KG1 (cell line): ENCODE measurements at regions not wholly inside any gene's neighbourhood (a gene's known extent, or its start where the extent isn't known, plus 50 kb on each side); places are given as distances from the start of the nearest gene placed in this dataset.
"Not testable (repeated sequence)": the region's sequence is repeated elsewhere in the genome, so short reads cannot be mapped to it uniquely, and the experiment has no call there.

ENCODE experiments used
- DNase-seq: peaks from one replicate; lab custom pipeline; 2025; lab: John Stamatoyannopoulos, UW

DNA sequence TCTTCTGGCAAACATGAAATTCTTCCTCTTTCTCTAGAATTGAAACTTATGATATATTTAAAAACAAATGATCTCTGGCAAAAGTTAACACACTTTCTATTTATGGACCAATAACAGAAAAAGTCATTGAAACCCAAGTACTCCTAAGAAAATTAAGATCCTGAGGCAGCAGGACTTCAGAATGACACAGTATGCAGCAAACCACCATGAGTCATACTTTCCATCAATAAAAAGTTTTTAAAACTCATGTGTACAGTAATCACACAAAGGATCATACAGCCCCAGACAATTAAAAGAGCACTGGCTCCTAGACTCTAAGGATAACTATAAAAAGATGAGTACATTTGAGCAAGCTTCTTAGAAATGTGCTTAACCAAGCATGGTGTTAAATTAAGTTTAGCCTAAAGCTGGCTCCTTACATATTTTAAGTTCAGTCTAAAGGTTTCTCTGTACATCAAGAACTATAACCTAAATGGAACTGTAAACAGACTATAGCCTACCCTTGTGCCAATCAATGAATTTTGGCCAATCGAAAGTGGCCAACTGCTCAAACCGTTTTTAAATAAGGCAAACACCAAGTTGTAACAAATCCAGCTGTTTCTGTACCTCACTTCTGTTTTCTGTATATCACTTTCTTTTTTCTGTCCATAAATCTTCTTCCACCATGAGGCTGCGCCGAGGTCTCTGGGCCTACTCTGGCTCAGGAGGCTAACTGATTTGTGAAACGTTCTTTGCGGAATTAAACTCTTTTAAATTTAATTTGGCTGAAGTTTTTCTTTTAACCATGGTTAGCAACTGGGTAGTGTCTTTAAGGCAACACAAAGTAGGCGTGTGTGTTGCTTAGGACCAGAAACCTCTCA, 232.1 kb upstream of the PIK3R1 start:
- no peak for DNase-seq

DNA sequence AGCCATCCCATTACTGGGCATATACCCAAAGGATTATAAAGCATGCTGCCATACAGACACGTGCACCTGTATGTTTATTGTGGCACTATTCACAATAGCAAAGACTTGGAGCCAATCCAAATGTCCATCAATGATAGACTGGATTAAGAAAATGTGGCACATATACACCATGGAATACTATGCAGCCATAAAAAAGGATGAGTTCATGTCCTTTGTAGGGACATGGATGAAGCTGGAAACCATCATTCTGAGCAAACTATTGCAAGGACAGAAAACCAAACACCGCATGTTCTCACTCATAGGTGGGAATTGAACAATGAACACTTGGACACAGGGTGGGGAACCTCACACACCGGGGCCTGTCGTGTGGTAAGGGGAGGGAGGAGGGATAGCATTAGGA, 233.4 kb upstream of the PIK3R1 start:
- DNase-seq: not testable (repeated sequence)

DNA sequence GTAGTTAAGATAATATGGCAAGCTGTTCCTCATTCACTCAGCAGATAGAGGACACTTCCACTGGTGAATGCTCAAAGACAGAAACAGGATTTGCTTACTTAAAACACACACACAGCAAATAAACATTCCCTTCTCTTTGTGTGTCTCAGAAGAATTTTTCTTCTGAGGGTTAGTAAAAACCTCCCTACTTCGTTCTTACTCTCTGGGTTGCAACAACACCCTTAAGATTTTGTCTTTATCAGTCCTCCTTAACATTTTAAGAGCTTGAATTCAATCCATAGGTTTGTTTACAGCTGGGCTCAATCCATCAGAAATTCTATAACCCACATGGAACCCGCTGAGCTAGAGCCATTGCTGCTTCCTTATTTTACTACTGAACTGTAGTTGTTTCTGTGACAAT, 237.4 kb upstream of the PIK3R1 start:
- DNase-seq: no peak

DNA sequence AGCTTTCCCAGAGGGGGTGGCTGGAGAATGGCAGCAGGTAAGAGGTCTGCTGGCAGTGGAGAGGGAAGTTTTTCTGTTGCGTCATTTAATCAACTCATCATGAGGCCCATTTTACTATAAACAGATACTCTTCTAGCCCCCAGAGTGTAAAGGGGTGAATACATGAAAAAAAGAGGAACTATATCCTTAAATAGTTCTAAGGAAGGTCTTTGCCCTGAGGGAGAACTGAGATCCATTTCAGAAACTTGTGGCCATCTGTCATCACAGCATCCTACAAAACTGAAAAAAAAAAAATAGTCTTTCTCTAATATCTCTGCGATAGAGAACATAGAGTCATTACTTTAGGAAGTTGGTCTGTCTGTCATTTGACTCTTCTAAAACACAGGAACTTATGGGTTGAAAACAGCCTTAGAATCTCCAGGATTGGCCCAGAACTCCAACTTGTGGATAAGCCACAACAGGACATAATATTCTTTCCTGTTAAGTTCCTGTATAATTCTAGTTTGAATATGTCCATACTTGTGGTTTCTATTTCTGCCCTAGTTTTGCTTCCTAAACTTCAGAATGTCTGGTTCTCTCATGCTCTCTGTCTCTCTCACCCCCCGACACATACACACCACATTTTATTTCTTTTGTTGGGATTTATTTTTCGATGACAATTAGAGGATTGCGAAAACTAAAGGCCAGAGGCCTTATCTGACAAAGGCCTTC, 238.5 kb upstream of the PIK3R1 start:
- DNase-seq: no peak

DNA sequence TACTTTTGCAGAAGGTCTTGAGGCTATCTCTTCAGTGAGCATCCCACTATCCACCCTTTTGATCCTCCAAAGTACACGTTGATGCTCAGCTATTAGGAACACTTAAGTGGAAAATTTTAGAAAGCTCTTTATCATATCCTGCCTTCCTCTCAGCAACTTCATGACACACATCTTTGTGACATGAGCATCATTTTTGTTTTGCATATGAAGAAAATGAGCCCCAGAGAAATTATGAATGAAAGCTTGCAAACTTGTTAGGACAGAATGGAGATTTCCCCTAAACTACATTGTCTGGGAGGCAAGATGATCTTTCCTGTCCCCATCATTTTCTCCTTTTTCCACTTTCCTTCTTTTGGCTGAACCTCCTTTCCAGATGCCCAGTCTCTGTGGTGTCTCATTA, 239.4 kb upstream of the PIK3R1 start:
- DNase-seq: no peak

DNA sequence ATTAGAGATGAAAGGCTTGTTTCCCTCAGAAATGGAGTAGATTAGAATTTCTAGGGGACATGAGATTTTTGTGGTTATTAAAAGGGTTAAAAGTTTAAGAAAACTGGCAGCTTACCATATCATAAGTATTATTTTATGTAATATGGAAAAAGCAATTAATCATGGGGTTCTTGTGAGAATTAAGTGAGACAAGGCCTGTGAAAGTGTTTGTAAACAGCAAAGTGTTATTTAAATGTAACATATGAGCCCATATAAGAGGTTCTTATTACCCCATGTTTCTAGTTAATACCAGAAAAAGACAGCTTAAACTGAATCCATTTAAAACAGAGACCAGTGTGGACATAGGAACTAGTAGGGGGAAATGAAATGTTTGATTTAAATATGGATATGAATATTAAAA, 241.1 kb upstream of the PIK3R1 start:
- no peak for DNase-seq

DNA sequence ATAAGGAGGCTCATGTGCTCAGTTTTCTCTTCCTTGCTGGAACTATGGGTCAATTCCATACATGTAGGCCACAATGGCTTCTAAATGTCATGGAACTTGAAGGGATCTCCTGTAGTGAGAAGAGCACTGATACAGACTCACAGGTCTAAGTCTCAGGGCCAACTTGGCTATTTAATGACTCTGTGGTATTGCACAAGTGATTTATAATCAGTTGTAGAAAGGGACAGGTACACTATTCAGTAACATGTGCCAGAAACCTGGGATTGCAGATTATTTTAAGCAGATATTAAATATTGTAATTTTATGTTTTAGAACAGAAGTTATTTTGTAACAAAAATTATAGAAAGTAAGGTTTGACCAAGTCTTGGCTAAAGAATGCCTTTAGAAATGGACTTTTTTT, 241.5 kb upstream of the PIK3R1 start:
- no peak for DNase-seq

DNA sequence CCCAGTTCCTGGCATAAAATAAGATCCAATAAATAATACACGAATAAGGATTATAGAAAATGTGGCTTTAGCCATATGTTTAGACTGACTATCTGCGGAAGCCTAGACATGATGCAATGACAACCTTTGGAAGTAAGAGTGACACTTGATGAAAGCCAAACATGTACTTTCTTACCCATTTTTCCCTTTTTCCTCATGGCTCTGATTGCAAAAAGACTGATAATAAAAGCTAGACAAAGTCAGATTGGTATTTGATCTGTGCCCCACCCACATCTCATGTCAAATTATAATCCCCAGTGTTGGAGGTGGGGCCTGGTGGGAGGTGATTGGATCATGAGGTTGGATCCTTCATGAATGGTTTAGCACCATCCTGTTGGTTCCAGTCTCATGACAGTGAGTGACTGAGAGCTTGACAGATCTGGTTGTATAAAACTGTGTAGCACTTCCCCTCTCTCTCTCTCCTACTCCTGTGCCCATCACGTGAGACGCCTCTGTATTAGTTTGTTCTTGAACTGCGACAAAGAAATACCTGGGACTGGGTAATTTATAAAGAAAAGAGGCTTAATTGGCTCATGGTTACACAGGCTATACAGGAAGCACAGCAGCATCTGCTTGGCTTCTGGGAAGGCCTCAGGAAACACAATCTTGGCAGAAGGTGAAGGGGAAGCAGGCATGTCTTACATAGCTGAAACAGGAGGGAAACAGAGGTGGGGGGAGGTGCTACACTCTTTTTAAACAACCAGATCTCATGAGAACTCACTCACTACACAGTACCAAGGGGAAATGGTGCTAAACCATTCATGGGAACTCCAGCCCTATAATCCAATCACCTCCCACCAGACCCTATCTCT, 243.4 kb upstream of the PIK3R1 start:
- DNase-seq: no peak

DNA sequence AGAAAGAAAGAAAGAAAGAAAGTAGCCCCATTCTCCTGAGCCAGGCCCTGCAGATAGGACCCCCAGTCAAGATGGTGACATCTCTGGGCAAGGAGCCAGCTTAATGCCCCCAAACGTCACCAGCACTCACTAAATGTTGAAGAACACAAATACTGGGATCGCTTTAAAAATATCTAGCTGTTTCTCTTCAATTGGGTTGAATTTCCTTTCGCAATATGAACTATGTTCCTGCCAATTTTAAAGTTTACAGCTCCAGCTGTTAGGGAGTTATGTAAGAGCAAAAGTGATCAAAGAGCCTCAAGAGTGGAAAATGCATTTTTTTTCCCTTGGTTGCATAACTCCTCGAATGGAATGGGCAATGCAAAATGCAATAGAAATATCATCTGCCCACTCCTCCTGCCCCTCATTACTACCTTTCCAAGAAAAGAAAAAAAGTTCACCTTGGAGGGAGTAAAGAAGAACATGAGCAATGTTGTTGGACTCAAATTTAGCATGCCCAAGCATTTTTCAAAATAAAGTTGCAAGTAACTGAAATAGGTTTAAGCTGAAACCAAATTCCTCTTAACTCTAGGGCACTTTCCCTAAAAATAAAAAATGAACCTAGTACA, 244.2 kb upstream of the PIK3R1 start:
- no peak for DNase-seq

DNA sequence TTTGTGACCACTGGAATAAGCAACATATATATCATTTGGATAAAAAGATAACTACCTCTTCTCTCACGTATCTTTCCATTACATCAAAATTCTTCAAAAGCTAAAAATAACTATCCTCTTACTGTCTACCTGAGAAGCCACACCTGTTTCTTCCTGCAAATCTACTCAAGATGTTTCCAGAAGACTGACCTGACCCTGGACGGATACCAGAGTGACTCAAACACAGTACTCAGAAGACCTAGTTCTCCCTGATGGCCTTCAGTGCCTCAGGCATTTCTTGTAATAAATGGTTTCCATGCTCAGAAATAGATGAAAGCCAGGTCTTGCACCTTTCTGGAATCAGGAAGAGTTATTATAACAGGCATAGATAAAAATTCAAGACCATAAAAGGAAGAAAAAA, 245.9 kb upstream of the PIK3R1 start:
- no peak for DNase-seq

DNA sequence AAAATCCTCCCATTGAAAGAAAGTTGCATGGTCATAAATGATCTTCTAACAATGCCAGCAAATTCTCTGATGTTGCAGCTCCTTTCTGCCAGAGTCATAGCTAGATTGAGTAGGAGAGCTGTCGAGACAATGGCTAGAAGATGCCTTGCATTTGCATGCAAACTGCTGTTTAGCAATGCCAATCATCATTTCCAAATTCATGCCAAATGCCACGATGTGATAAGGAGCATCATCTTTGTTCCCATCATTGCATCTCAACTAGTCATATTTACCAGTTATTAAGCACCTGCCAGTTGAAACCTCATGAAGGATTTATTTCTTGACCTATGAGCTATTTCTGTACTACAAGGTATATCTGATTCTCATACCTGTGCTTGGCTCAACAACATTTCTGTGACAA, 246.4 kb upstream of the PIK3R1 start:
- DNase-seq: no peak

DNA sequence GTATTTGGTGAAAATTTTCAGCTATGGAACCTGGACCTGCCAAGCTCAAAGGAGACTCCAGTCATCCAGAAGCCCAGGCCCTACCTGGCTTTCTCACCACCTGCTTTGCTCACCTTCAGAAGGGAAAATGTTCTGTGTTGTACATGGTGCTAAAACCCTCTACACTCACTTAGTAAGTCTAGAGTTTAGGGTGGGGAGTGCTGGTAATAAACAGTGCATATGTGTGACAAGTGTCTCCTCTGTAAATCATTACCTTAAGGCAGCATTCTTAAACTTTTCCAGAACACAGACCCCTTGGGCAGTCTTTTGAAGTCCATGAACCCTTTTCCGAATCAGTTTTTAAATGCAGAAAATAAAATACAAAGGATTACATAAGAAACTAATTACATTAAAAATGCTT, 248.8 kb upstream of the PIK3R1 start:
- DNase-seq: no peak

DNA sequence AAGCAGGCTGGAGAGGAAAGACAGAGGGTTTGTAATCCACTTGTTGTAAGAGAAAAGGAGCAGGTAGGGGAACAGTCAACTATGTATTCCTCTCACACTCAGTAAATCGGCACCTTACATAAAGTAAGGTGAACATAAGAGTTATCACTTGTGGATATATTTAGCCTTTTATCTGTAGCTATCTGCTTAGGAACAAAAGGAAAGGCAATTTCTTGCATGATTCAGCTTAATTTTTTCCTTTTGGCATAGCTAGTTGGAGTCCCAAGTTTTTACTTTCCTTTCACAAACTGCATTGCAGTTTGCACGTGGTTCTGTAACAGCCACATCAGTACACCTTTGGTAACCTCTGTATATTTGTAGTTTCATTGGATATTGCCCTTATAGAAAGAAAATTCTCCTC, 250.9 kb upstream of the PIK3R1 start:
- no peak for DNase-seq

DNA sequence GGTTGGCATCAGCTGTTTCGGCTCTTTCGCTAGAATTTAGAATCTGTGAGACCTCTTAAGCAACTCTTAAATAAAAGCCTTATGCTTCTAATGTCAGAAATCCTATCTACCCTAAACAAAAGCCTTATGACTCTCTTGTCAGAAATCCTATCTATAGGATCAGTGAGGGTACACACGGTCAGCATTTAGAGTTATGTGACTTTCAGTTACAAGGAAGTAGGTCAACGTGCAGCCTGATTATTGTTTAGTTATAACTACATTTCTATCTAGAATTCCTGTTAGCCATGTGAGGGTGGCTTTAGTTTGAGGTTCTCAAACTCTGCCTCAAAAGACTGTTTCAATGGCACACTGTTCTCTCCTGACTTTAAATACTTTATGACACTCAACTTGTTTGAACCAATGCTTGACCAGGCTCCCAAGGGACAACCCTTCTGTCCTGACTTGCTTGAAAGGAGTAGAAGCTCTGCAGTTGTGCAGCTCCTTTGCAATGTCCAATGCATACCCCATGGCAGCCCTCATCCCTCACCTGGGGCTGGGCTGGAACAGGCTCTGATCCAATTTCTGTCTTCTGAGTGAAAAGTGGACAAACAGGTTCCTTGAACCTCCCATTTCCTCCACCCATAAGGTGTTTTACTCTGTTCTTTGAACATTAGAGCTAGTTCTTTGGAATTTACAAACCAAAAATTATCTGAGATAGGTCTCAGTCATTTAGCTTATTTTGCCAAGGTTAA, 251.6 kb upstream of the PIK3R1 start:
- DNase-seq: no peak

DNA sequence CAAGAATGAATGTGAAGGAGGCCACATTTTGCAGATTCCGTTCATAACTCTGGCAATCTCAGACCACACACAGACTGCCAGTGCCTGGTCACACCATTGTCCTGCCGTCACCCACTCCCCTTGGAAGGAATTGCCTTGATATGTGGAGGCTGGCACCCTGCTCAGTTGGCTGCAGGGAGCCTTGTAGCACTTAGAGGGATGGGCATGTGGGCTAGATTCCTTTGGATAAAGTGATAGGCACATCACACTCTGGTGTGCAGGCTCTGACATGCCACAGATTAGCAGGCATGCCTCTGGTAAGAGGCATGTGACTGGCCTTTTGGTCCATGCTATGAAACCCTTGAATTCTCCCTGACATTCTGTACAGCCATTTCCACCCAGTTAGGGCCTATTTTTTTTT, 254.6 kb upstream of the PIK3R1 start:
- no peak for DNase-seq

DNA sequence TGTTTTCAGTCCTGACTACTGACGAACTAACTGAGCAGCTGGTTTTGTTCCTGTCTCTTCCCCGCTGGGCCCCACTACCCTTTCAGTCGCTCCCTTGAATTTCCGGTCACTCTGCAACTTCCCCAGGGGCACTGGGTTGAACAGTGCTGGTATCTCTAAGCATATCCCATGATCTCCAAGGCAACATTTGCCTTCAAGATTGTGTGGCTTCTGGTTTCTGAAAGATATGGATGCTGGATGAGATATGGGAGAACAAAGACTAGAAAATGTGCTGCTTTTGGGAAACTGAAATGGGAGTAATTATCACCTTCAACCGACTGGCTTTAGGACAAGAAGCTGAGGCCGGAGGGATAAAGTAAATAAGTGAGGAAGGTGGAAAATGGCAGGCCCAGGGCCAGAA, 258.2 kb upstream of the PIK3R1 start:
- DNase-seq: no peak

DNA sequence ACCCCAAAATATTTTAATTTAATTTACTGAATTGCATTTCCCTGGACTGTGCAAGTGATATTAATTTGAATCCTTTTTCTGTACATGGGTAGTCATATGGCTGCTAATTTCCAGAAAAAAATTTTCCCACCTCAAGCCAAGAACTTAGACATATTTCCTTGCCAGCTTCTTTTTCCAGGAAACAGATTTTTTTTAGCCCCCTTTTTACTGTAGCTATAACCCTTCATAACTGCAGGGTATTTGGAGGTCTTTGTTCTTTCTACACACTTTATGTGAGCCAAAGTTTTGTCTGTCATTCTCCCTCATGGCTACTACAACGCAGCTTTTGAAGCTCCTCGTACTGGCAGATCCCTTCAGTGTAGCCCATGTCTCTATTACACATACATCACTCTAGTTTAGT, 261.2 kb upstream of the PIK3R1 start:
- DNase-seq: no peak

DNA sequence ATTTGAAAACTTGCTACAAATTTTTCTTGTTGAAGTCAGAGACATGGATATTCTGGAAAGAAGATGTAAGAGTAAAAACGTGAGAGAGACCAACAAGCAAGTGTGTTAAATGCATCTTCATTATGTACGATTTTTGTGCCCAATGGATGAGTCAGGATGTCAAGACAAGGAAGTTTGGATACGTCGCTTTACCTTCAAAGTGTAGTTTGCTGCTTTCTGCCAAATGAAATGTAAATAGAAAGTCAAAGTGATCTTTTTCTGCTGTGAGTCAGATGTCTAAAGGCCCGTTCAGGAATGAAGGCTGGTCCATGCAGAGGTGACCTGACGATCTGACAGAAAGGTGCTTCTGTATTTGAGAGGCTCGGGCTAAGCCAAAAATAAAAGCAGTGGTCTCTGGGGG, 273.1 kb upstream of the PIK3R1 start:
- DNase-seq: no peak

DNA sequence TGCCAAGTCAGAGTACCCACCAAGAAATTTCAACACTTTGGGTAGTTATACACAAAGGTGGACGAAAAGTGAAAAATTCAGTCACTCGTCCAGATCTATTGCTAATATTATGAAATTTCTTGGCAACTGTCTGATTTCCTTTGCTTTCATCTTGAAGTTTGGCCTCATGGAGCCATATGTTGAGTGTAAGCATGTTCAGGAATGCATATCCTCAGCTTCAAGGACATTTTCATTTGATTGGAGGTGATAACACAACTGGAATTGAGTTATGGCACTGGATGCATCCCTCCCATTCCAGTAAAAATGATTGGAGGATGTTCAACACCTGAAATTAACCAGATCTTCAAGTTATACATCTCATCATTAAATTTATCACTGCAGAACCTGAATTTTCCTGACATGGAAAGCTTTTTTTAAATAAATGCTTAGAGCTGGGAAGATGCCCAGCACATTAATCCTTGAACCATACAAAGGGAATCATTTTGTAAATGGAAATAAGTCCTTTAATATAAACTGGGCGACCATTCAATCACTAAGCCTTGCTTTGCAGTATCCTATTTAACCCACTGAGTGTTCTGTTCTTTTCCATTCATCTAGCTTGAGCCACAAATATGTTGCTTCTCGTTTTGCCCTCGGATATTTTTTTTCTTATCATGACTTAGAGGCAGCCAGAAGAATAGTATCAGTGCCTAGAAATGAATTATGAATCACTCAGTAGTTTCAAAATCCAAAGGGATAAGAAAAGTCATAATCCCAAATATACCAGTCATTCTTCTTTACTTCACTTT, 273.7 kb upstream of the PIK3R1 start:
- no peak for DNase-seq

DNA sequence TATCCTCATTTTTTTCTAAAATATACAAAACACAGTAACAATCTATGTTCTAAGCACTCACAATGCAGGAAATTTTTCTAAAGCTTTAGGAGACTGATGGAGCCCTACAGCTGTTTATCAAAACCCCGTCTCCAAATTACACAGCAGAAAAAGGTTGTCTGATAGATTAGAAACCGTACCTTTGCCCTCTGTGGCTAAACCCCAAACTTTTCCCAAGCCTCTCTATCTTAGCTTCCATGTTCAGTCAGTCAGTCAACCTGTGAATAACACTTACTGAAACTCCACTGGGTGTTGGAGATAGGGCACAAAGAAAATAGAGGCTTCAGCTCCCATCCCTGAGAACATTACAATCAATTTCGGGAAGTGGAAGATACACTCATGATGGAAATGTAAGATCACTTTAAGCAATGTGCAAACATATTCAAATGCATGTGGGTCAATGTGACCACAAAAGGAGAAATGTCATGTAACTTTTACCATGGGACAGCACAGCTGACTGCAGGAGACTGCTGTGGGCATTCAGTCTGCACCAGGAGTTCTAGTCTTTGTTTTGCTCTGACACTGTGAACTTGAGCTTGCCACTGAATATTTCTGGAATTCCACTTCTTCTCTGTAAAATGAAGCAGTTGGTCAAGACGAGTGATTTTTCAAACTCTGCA, 279.5 kb upstream of the PIK3R1 start:
- no peak for DNase-seq
